Iris pigment epithelial cell (primary cell): ENCODE measurements at regions not wholly inside any gene's neighbourhood (a gene's known extent, or its start where the extent isn't known, plus 50 kb on each side); places are given as distances from the start of the nearest gene placed in this dataset.

Source experiments
- DNase-seq: peaks from one replicate; pipeline ENCODE4 v3.0.0-alpha.2; 2011; ENCODE audit warnings: low read depth

DNA sequence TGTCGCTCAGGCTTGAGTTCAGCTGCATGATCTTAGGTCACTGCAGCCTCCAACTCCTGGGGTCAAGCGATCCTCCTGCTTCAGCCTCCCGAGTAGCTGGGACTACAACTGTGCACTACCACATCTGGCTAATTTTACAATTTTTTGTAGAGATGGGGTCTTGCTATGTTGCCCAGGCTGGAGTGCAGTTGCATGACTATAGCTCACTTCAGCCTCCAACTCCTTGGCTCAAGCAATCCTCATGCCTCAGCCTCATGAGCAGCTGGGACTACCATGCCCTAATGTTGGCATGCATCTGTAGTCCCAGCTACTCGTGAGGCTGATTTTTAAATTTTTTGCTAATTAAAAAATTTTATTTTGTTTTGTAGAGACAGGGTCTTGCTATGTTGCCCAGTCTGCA is 101.9 kb upstream of the NPTX2 start:
- no peak for DNase-seq

DNA sequence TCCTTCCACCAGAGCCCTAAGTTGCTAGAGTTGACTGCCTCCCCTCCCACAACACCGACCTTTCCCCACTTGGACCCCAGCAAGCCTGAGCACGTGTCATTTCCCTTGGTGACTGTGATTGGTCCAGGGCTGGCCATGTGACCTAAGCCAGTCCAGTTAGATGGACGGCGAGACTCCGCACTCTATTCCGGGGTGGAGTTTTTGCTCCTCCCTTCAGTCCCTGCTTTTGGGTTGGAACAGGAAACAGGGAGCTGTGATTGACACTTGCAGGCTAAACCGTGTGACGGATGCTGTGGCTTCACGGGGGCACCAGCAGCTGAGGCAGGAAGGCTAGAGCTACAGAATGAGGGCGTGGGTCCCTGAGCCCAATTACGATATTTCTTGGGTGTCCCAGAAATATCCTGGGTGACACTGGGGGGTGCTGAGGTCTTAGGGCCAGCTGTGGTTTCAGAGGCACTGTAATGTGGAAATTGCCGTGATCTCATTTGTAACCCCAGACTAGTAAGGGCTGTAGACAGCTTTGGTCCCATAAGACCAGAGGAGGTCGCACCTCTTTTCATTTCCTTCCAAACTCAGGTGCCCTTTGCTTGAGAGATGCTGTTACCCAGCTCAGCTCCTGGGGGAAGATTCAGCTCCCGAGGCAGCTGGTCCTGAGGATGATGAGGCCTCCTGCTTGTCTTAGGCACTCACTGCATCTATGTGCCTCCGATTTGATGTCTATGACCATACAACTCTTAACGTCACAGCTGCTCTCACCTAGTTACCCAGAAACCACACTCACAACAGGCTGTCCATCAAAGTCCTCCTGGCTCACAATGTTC is 102.7 kb upstream of the NPTX2 start:
- DNase-seq = no peak

DNA sequence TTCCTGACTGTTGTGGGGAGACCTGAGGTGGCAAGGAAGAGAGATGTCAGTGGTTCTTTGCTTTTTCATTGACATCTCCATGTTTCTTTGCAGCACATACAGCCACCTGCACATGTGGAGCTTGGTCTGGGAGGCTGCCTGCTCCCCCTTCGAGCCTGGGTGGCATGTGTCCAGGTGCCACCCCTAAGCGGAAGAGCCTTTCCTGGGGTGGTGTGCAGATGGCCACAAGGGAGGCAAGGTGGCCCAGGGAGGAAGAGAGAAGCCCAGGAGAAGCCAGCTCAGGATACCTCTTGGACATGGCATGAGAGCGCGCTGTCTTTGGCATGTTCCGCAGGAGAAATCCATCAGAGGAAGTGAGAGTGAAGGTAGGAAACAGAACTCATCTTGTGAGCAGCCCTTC is 105.9 kb upstream of the NPTX2 start:
- DNase-seq = no peak

DNA sequence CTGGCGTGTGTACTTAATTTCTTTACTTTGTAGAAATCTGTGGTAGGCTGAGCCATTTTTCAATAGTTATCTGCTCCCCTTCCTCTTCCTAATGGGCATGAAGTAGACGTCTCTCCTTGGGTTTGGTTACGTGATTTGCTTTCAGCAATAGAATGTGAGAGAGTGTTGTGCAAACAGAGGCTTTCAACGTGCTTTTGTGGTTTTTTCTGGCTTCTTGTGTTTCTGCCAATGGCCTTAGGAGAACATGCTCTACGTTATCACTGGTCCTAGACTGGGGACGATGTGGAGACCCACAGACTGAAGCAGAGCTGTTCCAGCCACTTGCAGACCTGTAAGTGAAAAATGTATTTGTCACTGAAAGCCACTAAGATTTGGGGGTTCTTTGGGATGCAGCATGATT is 107.2 kb upstream of the NPTX2 start:
- no peak for DNase-seq

DNA sequence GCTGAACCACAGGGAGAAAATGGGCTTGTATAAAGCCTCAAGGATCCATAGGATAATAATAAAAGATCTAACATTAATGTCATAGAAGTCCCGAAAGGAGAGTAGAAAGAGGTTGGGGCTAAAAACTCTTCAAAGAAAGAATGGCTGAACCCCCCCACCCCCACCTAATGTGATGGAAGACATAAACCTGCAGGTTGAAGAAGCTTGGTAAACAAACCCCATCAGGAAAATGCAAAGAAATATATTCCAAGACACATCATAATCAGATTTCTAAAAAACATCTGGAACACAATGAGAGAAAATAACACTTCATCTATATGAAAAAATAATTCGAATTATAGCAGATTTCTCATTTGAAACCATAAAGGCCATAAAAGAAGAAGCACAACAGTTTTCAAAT is 105.6 kb upstream of the BAIAP2L1 start:
- no peak for DNase-seq

DNA sequence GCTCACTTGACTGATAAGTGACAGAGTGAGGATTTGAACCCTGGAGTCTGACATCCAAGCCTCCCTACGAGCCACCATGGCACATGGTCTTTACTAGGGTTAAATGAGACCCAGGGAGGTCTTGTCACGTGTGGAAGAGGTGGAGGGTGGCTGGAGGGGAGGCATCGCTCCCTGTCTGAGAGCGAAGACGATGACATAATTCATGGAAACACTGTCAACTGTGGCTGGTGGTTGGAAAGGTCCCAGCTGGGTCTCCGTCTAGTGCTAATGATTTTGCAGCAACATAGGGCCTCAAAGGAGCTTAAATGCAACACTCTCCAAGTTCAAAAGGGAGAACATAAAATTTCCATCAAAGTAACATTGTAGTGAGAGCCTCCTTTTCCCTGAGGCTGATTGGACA is 99.9 kb upstream of the BAIAP2L1 start:
- no peak for DNase-seq

DNA sequence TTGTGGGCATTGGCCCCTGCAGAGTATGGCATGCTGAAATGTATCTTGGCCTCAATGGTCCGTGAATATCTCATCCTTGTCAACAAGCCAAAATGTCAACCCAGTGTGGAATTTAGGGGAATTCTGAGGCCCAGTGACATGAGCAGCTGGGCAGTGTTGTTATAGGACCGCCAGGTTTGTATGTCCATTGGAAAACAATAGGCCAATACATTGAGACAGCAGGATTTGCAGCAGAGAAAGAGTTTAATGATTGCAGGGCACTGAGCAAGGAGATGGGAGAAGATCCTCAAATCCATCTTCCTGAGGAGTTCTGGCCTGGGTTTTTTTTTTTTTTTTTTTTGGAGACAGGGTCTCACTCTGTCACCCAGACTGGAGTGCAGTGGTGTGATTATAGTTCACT is 95.7 kb upstream of the BAIAP2L1 start:
- no peak for DNase-seq

DNA sequence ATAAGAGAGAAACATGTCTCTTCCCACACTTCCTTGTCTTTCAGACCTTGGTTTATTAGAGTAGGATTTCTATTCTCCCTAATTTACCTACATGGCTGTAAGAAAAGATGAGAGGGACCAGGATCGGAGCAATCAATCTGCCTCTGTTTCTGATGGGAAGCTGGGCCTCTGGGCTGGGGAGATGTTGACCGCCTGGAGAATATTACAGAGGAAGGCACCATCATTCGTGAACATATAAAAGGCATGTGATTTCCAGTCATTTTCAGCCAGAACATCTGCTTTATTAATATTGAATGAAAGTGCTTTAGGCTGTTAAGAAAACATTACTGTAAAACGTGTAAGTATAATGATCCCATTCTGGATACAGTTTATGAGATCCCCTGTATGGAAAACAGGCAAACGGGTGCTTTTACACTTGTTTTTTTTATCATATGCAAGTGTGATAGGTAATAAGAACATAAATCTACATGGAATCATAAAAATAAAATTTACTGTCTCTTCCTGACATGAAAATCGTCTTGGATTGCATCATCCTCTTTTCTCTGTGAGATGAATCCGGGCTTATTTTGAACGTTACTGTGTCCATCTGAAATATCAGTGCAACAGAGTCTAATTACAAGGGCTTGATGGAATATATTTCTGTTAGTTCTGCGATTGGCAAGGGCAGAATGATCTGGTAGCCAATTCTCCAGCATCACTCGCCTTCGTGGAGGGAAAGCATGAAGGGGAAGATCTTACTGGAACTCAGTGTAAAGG is 94.5 kb upstream of the BAIAP2L1 start:
- no peak for DNase-seq

DNA sequence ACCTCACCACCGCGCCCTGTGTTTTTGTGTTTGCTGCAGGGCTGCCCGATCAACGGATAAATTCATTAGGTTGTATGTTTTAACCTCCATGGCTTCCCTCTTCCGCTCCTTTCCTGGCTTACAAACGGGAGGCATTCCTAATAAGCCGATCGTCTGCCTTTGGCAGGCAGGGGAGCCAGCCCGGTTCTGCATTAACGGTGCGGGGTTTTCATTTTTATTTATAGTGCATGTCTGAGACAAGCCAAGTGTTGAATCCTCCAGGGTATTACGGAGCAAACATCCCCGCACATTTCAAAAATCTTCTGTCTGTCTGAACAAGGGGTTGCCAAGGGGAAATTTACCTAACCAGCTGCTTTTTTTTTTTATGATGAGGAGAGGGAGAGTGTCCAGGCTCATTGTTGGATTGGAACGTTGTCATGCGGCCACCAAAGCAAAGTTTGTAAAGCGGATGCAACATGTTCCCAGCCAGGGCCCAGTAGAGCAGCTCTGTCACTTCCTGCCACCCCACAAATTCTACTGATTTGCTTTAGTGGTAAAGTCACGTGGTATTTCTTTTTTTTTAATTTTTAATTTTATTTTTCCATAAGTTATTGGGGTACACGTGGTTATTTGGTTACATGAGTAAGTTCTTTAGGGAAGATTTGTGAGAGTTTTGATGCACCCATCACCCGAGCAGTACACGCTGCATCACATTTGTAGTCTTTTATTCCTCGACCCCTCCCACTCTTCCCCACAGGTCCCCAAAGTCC is 92.3 kb upstream of the BAIAP2L1 start:
- DNase-seq = no peak

DNA sequence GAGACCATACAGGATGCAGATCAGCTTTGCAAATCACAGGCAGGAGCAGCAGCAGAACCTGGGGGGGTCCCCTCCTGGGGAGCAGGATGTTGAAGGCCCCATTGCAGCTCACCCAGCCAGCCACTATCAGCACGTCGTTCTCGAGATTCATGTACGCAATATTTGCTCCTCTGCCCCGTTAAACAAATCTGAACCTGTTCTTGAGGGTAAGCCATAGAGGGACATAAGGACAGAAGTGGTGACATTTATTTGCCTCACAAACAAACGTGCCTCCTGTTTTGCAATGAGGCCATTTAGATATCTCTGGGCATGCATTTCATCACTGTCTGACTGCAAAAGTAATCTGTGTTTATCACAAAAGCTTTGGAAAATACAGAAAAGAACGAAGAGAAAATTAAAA is 87.3 kb upstream of the BAIAP2L1 start:
- DNase-seq = no peak

DNA sequence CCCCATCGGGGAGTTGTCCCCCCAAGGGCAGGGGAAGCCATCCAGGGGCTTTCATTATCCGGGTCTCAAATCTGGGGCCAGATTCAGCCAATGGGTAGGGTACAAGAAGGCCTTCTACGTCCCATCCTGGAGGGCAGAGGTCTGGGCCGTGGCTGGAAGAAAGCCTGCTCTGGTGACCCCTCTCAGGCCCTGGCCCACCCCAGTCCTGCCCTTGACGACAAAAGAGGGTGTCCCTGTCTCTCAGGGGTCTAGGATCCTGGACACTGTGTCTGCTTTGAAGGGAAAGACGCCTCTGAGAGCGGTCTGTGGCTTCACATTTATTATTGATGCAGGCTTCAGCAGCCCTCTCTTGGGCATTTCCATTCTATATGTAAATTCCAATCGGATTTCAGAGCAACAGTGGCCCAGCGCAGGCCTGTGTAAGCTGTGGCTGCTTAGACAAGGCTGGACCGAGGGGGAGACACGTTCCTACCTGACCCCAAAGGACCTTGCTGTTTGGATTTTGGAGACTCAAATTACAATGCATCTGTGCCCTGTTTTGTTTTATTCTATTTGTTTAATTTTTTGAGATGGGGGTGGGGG is 83.2 kb upstream of the BAIAP2L1 start:
- DNase-seq = no peak

DNA sequence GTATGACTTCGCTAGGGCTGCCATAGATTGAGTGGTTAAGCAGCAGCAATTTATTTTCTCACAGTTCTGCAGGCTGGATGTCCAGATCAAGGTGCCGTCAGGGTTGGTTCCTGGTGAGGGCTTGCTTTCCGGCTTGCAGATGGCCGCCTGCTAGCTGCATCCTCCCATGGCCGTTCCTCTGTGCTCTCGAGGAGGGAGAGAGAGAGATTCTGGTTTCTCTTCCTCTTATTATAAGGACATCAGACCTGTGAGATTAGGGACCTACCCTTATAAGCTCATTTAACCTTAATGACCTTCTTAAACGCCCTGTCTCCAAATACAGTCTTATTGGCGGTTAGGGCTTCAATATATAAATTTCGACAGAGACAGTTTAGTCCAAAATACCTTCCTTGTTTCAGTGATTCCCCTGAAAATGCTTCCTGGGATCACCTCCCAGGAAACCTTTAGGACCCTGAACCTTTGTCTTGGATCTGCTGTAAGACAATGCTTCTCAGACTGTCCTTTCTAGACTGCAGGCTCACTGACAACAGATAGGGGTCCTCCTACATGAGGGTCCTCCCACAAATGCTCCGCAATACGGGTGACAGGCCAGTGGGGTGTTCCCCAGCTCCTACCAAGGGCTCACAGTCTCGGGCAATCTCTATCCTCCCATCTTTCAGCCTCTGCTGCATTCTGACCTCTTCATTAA is 82.5 kb upstream of the BAIAP2L1 start:
- no peak for DNase-seq

DNA sequence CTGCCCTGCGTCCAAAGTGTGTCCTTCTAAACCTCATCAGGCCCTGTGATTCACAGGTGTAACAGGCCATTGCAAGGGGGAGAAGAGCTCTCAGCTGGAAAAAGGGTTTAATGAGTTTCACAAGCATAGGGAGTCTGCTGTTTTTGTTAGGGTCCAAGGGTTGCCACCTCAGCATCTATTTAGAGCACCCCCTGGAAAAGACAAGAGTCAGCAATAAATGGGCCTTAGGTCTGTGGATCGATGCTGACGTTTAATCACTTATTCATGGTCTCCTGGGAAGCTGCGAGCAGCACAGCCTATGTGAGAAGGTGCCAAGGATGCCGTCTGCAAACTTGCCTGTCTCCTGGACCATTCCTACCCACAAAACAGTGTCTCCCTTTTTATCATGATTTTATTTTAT is 78.4 kb upstream of the BAIAP2L1 start:
- no peak for DNase-seq

DNA sequence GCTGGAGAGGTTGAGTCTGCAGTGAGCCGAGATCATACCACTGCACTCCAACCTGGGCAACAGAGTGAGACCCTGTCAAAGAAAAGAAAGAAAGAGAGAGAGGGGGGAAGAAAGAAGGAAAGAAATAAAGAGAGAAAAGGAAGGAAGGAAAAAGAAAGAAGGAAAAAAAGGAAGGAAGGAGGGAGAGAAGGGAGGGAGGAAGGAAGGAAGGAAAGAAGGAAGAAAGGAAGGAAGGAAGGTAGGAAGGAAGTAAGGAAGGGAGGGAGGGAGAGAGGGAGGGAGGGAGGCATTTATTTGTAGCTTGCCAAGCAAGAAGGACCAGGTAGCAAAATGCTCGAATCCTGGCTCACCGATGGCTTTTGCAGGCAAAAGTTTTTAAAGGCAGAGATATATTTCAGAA is 74.5 kb upstream of the BAIAP2L1 start:
- DNase-seq = no peak

DNA sequence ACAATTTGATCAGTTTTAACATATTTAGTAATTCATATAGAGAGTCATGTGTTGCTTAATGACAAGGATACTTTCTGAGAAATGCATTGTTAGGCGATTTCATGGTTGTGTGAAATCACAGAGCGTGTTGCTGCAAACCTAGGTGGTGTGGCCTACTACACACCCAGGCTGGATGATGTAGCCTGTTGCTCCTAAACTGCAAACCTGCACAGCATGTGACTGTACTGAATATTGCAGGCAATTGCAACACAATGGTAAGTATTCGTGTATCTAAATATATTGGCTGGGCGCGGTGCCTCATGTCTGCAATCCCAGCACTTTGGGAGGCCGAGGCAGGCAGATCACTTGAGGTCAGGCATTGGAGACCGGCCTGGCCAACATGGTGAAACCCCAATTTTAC is 73.7 kb upstream of the BAIAP2L1 start:
- DNase-seq = peak; percentile 4

DNA sequence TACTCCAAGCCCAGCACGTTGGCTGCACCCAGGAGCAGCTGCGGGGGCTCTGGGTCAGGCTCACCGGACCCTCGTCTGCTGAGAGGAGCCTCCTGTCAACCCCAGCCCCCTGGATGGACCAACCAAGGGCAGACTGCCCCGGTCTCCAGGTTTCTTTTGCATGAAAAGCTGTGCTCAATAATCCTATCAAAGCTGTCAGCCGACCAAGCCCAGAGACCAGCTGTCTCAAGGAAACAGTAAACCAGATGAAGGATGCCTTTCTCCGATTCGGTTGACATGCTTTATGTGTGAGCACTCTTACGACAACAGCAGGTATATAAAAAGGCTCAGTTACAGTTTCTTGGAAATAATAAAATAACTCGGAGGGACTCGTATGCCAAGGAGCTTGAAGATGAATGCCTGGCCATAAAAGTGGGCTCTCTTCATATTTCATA is 71.6 kb upstream of the BAIAP2L1 start:
- DNase-seq = no peak

DNA sequence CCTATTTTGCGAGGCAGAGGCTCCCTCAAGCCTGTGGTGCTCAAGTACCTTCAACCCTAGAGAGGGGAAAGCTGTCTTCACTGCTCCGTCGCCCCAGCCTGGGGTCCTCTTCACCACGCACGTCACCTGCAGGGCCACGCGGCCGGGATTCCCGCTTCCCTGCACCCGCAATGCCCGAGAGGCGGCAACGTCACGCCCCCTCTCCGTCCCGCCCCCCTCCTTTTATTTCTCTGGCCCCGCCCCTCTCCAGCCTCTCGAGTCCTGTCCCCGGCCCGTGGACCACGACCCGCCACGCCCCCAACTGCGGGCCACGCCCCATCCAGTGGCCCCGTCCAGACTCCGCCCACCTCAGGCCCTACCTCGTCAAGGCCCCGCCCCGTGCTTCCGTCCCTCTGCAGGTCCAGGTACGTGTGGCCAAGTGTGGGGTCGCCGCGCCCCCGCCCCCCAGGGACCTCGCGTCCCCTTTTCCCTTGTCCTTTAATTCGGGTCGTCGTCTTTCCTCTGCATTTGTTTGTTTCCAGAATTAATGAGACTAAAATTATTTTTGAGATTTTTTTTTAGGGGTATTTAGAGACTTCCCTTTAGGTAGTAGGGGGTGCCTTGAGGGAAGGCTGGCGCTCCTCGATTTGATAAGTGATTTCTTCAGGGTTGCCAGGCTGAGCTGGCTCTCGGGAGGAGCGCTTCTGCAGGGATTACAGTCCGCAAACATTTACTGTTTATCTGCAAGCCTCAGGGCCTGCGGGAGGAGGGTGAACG is 69.8 kb upstream of the BAIAP2L1 start:
- DNase-seq = peak; percentile 4

DNA sequence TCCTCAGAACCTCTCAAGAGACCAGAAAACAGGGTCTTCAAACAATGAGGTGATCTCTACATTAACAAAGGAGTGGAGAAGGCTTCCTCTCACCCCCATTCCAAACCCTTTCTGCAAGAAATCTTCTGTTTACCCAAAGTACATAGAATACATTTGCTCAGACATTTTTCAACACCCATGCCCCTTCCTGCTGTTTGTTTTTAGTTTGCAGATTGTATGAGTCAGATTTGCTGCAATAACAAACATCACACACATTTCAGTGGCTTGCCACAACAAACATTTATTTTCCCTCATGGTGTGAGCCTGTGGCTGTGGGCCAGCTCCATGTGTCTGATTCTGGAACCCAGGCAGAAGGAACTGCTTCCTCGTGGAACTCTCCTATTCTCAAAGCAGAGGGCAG is 68.2 kb upstream of the BAIAP2L1 start:
- DNase-seq = no peak

DNA sequence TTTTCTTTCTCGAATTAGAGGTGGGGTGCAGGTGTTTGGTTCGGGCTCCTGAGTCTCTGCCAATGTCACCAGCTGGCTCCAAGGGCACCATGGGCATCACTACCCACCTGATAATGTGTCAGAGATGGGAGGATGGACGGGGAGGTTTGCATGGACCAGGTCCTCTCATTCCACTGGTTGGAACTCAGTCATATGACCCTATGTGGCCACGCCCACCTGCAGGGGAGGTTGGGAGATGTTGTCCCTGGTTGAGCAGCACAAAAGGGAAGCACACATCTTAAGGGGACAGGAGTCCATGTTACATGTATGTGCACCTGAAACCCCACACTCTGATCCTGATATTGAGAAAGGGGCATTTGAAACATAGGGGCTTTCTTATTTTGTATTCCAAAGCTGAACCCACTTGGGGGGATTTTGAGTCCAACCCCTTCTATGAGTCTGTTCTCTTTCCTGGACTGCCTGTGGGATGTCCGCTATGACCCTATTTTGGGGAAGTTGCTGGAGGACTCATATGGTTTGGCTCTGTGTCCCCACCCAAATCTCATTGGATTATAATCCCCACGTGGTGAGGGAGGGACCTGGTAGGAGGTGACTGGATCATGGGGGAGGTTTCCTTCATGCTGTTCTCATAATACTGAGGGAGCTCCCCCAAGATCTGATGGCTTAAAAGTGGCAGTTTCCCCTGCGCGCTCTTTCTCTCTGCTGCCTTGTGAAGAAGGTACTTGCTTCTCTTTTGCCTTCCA is 66.9 kb upstream of the BAIAP2L1 start:
- no peak for DNase-seq

DNA sequence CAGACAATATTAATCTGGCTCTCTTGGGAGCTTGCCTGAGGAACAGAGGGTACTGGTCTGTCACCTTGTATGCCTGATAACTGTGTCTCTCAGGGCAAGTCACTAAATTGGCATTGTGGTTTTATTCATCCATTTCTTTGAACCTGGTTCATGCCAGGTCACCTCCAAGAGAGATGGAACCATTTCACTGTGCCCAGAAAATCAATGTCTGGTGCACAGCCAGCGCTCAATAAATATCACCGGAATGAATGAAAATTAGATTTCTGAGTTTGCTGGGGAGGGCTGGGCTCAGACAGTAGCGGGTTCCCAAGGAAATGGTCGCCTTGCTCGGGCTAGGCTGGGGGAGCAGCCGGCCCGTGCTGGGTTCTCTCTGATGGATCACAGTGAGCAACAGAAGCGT is 64.1 kb upstream of the BAIAP2L1 start:
- no peak for DNase-seq

DNA sequence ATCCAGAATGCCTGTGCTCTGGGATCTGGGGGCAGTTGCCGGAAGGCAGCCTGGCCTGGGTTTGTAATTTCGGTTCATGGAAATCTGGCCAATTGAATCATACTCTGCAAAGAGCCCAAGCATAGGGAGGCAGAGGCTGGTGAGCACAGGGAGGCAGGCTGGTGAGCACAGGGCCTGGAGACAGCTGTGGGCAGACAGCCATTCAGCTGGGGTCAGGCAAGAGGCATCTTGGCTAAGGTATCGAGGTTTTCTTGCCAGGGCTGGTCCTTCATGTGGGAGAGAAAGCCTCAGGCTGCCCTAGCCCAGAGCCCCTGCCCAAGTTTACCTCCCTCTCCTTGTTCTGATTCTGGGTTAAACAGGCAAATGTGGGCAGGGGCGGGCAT is 63.7 kb upstream of the BAIAP2L1 start:
- no peak for DNase-seq
